HG02588 (cell line): ENCODE measurements at regions not wholly inside any gene's neighbourhood (a gene's known extent, or its start where the extent isn't known, plus 50 kb on each side); places are given as distances from the start of the nearest gene placed in this dataset.
"Not testable (repeated sequence)": the region's sequence is repeated elsewhere in the genome, so short reads cannot be mapped to it uniquely, and the experiment has no call there.

Experiments used
- ATAC-seq: cut with Tn5 transposase; IDR thresholded peaks from one replicate; pipeline ENCODE4 v1.9.1; 2021; ENCODE audit warnings: mild to moderate bottlenecking, moderate library complexity; ENCODE audit not compliant: unreplicated experiment

GRCh38 chrY:17827155-17827554, 52.9 kb downstream of the CDY2B start:
- ATAC-seq = not testable (repeated sequence)

GRCh38 chrY:17819700-17820099, 60.3 kb downstream of the CDY2B start:
- not testable (repeated sequence) for ATAC-seq

- ATAC-seq = not testable (repeated sequence)
These were observed 60.9 kb downstream of the CDY2B start for GRCh38 chrY:17819025-17819646.

DNA sequence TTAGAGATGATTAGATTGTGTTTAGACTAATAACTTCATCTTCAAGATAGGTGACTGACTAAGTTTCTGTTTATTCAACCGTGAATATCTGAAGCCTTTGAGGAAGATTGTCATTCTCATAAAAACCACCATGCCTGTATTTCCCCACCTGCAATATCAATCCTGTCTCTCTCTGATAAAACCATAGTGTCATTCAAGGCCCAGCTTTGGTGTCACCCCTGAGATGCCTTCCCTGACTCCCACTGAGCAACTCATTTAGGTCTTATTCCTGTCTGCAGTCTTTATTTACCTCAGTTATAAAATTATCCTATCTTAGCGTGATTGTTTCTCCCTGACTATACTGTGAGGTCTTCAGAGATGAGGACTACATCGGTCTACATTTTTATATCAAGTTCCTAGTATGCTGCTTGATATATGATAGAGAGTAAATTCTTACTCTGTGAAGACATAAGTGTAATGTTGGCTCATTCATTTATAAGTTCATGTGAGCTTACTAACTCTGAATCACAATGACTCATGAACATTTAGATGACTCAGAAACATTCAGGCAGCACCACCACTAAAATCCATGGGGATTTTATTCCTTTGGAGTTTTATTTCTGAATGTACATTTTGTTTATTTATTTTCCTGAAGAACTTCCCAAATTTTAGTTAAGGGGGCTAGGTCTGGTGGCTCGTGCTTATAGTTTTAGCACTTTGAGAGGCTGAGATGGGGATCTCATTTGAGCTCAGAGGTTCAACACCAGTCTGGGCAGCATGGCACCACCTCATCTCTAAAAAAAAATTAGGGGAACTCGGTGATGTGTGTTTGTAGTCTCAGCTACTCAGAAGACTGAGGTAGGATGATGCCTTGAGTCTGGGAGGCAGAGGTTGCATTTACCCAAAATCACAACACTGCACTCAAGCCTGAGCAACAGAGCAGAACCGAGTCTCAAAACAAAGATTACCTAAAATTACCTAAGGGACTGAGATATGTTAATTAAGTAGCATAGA, 62.6 kb downstream of the CDY2B start:
- not testable (repeated sequence) for ATAC-seq

DNA sequence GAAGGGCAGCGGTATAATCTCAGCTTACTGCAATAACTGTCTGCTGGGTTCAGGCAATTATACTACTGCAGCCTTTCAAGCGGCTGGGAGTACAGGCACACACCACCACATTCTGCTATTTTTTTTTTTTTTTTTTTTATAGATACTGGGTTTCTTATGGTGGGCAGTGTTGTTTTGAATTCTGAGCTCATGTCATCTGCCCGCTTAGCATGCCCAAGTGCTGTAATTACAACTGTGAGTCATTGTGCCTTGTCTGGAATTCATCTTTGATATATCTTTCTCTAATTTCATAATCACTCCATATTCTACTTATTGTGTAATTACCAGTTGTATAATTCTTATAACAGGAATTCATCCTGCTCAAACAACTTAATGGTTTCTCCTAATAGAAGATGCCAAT, 67.4 kb downstream of the CDY2B start:
- ATAC-seq = not testable (repeated sequence)

- not testable (repeated sequence) for ATAC-seq
These were observed 80.1 kb downstream of the CDY2B start for GRCh38 chrY:17799915-17800314.

DNA sequence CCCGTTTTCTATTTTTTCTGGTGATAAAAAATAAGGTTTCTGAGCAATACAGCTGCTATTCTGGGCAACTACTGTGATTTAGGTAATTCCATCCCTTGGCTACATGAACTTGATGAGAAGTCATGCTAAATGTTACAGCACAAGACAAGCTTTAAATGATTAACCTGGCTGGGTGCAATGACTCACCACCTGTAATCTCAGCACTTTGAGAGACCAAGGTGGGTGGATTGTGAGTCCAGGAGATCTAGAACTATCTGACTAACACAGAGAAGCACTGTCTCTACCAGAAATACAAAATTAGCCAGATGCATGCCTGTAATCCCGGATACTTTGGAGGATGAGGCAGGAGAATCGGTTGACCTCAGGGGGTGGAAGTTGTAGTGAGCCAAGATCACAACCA, 92.8 kb downstream of the CDY2B start:
- not testable (repeated sequence) for ATAC-seq

DNA sequence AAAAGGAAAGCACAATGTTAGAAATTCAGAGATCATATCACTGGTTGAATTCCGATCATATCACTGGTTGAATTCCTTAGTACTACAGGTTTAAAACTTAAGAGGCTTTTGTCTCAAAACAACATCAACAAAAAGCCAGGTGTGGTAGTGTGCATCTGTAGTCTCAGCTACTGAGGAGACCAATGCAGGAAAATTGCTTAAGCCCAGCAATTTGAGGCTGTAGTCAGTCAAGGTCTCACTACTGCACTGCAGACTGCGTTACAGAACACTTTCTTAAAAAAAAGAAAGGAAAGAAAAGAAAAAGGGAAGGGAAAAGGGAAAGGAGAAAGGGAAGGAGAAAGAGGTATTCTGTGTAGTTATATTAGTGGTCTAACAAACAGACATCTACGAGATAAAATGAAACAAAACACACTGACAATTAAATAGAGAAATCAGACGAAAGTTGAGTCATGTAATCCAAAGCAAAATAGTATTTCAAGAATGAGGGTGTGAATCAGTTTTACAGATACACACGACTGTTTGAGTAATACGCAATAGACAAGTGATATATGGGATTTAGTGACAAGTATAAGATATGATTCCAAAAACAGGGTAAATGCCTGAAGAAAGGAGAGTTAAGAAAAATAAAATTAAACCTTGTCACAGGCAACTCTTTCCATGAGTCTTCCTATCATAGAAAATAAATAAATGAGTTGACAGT, 113.9 kb downstream of the CDY2B start:
- ATAC-seq = not testable (repeated sequence)

DNA sequence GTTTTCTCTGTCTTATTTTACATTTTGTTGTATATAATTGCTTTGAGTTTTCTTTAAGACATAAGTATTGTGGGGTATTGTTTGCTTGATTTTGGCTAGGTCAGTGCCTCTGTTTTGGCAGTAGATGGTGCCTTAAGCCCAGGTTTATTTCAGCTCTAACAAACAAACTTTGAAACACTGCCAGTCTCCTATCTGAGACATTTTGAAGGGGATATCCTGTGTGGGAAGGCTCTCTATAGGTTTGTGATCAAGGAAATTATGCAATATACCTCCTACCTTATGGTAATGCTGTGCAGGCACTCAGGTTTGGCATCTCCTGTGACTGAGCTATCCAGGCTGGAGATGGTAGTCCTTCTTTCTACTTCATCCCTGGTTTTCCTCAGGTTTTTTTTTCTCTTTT, 120.8 kb downstream of the CDY2B start:
- ATAC-seq = not testable (repeated sequence)

- ATAC-seq = not testable (repeated sequence)
These were observed 127.0 kb downstream of the CDY2B start for GRCh38 chrY:17752887-17753497.

DNA sequence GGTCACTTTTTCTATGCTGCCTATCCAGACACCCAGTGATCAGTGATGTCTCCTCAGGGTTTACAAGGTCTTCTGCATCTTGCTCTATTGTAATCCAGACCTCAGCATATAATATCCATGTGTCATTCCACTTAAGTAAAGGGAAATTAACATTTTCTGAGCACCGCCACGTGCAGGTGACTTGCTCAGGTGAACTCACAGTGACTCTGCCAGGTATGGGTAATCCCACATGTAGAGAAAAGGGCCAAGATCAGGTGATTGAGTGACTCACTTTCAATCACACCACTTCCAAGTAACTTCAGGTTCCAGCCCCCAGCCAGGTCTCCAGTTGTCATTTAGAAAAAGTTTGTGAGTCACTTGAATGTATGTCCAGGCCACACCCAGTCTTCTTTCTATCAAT, 140.2 kb downstream of the CDY2B start:
- not testable (repeated sequence) for ATAC-seq

- ATAC-seq = not testable (repeated sequence)
These were observed 150.5 kb downstream of the CDY2B start for GRCh38 chrY:17729474-17729873.

DNA sequence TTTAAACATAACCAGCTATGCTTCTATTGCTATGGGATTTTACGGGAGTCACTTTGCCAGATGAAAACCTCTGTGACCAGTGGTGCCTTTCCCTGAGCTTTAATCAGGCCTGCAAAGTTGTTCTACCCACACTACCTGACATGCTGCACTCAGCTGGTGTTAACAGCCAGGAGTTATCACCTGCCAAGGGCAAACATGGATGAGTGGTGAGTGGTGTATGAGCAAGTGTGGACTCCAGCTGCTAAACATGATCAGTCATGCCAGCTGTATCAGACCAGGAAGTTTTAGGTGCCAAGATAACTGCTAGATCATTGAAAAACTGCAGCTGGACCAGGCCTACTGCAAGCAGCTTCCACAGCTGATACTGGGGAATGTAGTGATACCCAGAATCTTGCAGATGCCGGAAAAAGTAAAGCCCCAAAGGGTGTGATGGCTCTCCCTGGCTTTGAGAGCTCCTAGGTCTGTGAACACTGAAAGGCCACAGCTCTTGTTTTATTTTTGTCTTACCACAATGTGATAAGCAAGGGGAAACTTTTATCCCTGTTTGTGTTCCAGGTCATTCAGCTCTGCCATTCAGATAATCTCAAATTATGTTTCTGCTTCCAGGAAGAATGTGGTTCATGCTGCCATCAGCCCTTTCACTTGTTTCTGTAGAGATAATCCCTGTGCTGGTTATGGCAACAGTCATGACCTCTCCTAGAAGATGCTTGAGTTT, 163.5 kb downstream of the CDY2B start:
- not testable (repeated sequence) for ATAC-seq

- not testable (repeated sequence) for ATAC-seq
These were observed 212.0 kb downstream of the CDY2B start for GRCh38 chrY:17668037-17668436.

GRCh38 chrY:17643052-17643451, 237.0 kb downstream of the CDY2B start:
- ATAC-seq = not testable (repeated sequence)

DNA sequence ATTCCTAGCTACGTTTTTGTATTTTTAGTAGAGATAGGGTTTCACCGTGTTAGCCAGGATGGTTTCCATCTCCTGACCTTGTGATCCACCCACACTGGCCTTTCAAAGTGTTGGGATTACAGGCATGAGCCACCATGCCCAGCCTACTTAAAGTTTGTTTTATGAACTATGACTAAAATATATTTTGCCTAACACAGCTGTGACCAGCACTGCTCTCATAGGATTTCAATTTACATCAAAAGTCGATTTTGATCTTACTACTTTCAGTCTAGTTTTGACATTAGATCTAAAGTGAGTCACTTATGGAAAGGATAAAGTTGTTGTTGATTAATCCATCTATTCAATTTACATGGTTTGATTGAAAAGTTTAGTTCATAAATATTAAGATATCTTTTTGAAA, 245.5 kb downstream of the CDY2B start:
- not testable (repeated sequence) for ATAC-seq

DNA sequence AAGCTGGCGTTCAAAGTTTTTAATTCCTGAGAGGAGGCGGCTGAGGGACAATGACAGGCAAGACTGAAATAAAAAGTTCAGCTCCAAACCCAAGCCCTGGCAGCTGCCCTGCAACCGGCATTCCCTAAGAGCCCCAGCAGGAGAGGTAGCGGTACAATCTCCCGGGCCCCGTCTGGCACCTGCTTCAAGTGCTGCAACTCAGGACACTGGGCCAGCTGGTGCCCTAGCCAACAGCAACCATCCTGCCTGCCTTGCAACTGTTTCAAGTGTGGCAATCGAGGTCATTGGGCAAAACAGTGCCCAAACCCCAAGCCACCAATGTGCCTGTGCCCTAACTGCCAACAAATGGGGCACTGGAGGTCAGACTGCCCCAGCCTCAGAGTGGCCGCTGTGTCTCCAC, 268.8 kb downstream of the CDY2B start:
- not testable (repeated sequence) for ATAC-seq

DNA sequence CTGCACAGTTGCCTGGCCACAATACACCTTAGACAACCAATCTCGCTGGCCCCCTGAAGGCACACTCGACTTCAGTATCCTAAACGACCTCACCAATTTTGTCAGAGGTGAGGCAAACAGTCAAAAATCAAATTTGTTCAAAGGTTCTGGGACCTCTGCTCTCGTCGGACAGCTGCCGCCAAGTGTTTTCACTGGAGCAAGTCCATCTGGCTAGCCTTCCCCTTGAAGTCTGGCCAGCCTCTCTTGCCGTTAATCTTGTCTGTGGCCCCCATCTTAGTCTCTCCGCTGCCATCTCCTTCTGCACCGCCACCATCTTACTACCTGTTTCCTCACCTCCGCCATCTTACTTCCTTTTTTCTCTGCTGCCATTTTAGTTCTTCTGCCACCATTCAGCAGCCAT, 269.4 kb downstream of the CDY2B start:
- not testable (repeated sequence) for ATAC-seq

GRCh38 chrY:17607150-17607549, 272.9 kb downstream of the CDY2B start:
- ATAC-seq = not testable (repeated sequence)

GRCh38 chrY:17599263-17599662, 280.8 kb downstream of the CDY2B start:
- ATAC-seq = not testable (repeated sequence)
